ENCODE measurements at regions not wholly inside any gene's neighbourhood (a gene's known extent, or its start where the extent isn't known, plus 50 kb on each side); places are given as distances from the start of the nearest gene placed in this dataset.
A peak's percentile ranks its signal among the peaks of the same experiment; 100 is the strongest.

DNA sequence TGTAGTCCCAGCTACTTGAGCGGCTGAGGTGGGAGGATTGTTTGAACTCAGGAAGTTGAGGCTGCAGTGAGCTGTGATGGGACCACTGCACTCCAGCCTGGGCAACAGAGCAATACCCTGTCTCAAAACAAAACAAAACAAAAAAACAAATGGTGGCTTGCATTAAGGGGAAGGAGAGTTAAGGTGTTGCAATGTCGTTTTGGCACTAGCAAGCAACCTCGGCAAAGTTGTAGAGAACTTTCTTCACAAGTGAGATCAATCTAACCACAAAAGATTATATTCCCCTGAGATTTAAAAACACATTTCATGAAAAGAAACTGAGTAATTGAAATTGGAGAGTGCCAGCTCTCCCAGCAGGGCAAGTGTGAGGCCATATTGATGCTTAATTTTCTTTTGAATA is 153.7 kb downstream of the KLF5 start:
- H3K36me3 Mint-ChIP-seq, result no peaks in the 10 kb centered on the region
- peaks cover 15% of the 10 kb centered on the region for H3K4me1 Mint-ChIP-seq
- no peak overlapping the region for H3K27ac Mint-ChIP-seq
- DNase-seq (ENCODE audit: low spot score in 2 of 2, unreplicated experiment in 2 of 2), result no peak
- H3K4me3 Mint-ChIP-seq, result no peak overlapping the region
- H3K27me3 Mint-ChIP-seq (ENCODE audit: low read depth), result no peaks in the 10 kb centered on the region
- peaks cover 7% of the 10 kb centered on the region for H3K9me3 Mint-ChIP-seq
- TF ChIP-seq, protein P1, sequence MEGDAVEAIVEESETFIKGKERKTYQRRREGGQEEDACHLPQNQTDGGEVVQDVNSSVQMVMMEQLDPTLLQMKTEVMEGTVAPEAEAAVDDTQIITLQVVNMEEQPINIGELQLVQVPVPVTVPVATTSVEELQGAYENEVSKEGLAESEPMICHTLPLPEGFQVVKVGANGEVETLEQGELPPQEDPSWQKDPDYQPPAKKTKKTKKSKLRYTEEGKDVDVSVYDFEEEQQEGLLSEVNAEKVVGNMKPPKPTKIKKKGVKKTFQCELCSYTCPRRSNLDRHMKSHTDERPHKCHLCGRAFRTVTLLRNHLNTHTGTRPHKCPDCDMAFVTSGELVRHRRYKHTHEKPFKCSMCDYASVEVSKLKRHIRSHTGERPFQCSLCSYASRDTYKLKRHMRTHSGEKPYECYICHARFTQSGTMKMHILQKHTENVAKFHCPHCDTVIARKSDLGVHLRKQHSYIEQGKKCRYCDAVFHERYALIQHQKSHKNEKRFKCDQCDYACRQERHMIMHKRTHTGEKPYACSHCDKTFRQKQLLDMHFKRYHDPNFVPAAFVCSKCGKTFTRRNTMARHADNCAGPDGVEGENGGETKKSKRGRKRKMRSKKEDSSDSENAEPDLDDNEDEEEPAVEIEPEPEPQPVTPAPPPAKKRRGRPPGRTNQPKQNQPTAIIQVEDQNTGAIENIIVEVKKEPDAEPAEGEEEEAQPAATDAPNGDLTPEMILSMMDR (IDR thresholded peaks at IDR 0.05; ENCODE audit: unreplicated experiment), result no peak

DNA sequence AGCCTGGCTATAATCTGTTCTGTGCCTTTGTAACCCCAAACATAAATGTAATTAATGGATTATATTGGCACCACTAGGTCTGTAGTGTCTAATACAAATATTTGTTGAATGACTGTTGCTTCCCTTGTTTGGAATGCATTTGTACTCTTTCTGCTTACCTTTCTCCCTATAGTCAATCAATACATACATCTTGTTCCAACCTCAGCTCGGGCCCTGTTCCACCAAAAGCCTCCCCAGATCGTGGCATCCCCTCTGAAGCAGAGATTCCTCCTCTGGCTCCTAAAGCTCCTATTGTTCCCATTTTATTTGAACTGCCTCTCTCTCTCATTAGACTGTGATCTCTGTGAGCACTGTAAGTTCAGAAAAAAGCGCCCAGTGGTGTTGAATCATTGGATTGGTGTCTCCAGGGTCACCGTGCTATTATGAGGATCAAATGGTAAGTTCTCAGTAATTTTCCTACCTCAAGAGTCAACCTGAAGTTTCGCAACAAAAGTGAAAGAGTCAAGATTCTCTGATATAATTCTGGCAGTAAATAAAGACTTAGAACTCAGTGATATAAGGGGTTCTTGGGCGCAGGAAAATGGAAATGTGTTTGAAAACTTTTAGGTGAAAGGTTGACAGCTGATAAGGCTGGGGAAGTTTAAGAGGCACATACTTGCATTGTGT is 151.5 kb downstream of the KLF5 start:
- Mint-ChIP-seq H3K27ac (no peak overlapping the region), H3K36me3 (no peaks in the 10 kb centered on the region), H3K27me3 (ENCODE audit: low read depth) (no peaks in the 10 kb centered on the region), H3K4me3 (no peak overlapping the region), H3K4me1 (no peaks in the 10 kb centered on the region), H3K9me3 (peaks cover 7% of the 10 kb centered on the region)
- DNase-seq (ENCODE audit: low spot score in 2 of 2, unreplicated experiment in 2 of 2), result no peak
- TF ChIP-seq, protein P1 (IDR thresholded peaks at IDR 0.05; ENCODE audit: unreplicated experiment), result no peak

DNA sequence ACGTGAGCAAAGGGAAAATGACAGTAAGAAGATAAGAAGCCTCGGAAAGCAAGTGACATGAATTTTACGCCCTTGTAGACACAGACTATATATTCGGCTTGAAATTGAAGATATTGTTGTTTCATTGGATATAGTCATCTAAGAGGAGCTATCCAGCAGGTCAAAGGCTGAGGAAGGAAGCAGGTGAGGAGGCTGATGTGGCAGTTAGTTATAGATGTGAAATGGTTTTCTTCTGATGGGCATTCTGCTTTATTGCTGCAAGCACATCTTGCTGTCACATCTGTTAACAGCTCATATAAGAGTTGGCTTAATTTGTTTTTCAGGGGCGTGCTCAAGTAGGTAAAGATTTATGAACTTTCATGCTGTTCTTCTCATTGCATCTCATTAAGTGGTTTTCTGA is 146.1 kb downstream of the KLF5 start:
- no peak overlapping the region for H3K27ac Mint-ChIP-seq
- no peaks in the 10 kb centered on the region for H3K9me3 Mint-ChIP-seq
- H3K36me3 Mint-ChIP-seq, result no peaks in the 10 kb centered on the region
- no peaks in the 10 kb centered on the region for H3K4me1 Mint-ChIP-seq
- TF ChIP-seq, protein P1 (IDR thresholded peaks at IDR 0.05; ENCODE audit: unreplicated experiment), result no peak
- H3K27me3 Mint-ChIP-seq (ENCODE audit: low read depth), result no peaks in the 10 kb centered on the region
- DNase-seq (ENCODE audit: low spot score in 2 of 2, unreplicated experiment in 2 of 2), result no peak
- no peak overlapping the region for H3K4me3 Mint-ChIP-seq

DNA sequence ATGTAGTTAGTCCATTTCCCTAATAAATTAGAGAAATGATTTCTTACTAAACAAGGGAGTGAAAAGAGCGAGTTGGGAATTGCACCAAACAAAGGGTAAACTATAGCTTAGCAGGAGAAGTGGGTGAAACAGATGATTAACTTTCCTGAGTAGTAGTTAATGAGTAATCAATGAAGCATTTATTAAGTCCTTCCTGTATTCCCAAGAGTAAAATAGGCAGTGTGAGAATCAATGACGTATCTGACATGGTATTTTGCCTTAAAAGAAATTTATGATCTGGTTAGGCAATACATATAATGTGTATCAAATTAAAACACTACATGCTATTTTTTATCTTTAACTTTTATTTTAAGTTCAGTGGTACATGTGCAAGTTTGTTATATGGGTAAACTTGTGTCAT is 142.8 kb downstream of the KLF5 start:
- peaks cover 7% of the 10 kb centered on the region for H3K4me1 Mint-ChIP-seq
- H3K27me3 Mint-ChIP-seq (ENCODE audit: low read depth), result no peaks in the 10 kb centered on the region
- no peak for DNase-seq (ENCODE audit: low spot score in 2 of 2, unreplicated experiment in 2 of 2)
- no peak overlapping the region for H3K4me3 Mint-ChIP-seq
- no peaks in the 10 kb centered on the region for H3K36me3 Mint-ChIP-seq
- TF ChIP-seq, protein P1 (IDR thresholded peaks at IDR 0.05; ENCODE audit: unreplicated experiment), result no peak
- no peaks in the 10 kb centered on the region for H3K9me3 Mint-ChIP-seq
- H3K27ac Mint-ChIP-seq, result no peak overlapping the region

DNA sequence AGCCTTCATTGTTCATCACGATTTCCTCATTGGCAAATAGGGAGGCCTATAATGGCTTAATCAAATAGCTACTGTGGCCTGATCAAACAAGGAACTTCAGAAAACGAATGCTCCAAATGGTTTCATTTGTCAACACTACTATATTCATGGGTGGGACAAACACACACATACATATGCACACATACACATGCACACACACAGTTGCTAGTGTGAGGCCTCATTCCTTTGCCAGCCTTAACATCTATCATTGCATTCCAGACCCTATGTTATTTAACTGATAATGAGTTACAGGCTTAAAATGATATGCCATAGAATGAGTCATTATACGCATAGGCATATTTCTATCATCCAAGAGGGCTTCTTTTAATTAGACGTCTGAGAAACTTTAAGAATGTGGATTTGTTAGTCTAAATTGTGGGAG is 140.2 kb downstream of the KLF5 start:
- no peaks in the 10 kb centered on the region for H3K27me3 Mint-ChIP-seq (ENCODE audit: low read depth)
- peaks cover 12% of the 10 kb centered on the region for H3K4me1 Mint-ChIP-seq
- TF ChIP-seq, protein P1 (IDR thresholded peaks at IDR 0.05; ENCODE audit: unreplicated experiment), result no peak
- no peak overlapping the region for H3K4me3 Mint-ChIP-seq
- no peaks in the 10 kb centered on the region for H3K36me3 Mint-ChIP-seq
- no peaks in the 10 kb centered on the region for H3K9me3 Mint-ChIP-seq
- no peak for DNase-seq (ENCODE audit: low spot score in 2 of 2, unreplicated experiment in 2 of 2)
- peak overlapping the region; percentile 50 for H3K27ac Mint-ChIP-seq

DNA sequence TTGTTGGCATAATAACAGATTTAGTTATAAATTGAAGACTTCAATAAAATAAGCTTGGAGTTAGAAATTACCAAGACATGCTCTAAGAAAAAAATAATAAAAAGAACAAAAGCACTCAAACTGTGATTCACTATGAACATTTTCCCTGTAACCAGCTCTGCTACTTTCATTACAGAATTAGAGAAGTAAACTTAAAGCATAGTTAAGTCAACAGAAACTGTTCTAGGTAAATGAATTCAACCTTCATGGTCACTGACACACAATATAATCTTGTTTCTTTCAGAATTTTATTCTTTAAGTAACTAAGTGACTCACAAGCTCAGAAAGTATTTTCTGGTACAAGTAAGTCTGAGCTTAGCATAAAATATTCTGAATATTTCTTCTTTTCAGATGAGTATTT is 136.3 kb downstream of the KLF5 start:
- peaks cover 8% of the 10 kb centered on the region for H3K9me3 Mint-ChIP-seq
- peaks cover 14% of the 10 kb centered on the region for H3K4me1 Mint-ChIP-seq
- no peak overlapping the region for H3K4me3 Mint-ChIP-seq
- H3K36me3 Mint-ChIP-seq, result no peaks in the 10 kb centered on the region
- TF ChIP-seq, protein P1 (IDR thresholded peaks at IDR 0.05; ENCODE audit: unreplicated experiment), result no peak
- H3K27ac Mint-ChIP-seq, result no peak overlapping the region
- H3K27me3 Mint-ChIP-seq (ENCODE audit: low read depth), result no peaks in the 10 kb centered on the region
- no peak for DNase-seq (ENCODE audit: low spot score in 2 of 2, unreplicated experiment in 2 of 2)

Data from mesothelial cell of epicardium (in vitro differentiated cells).